ENCODE measurements at regions not wholly inside any gene's neighbourhood (a gene's known extent, or its start where the extent isn't known, plus 50 kb on each side); places are given as distances from the start of the nearest gene placed in this dataset.
"Not testable (repeated sequence)": the region's sequence is repeated elsewhere in the genome, so short reads cannot be mapped to it uniquely, and the experiment has no call there.

- ATAC-seq: no peak
- Histone ChIP-seq H3K27me3 (no peaks in the 10 kb centered on the region), H3K4me1 (no peaks in the 10 kb centered on the region), H3K27ac (no peak overlapping the region), H3K9me3 (peaks cover 0 to 5% (median 0%) of the 10 kb centered on the region in 12 donors), H3K4me3 (no peak overlapping the region), H3K36me3 (no peaks in the 10 kb centered on the region)
- 94 to 97% (median 96%) methylated on average over 70 to 71 of the region's 71 CpGs for WGBS, 4 donors
- DNase-seq: no peak
- intact Hi-C loops (cut with DNase I): no loop called here
- TF ChIP-seq CTCF (IDR thresholded peaks at IDR 0.05) (no peak), POLR2A (IDR thresholded peaks at IDR 0.05) (no peak)
Measured at GRCh38 chr13:18233783-18234299, 947.8 kb downstream of the TUBA3C start.

DNA sequence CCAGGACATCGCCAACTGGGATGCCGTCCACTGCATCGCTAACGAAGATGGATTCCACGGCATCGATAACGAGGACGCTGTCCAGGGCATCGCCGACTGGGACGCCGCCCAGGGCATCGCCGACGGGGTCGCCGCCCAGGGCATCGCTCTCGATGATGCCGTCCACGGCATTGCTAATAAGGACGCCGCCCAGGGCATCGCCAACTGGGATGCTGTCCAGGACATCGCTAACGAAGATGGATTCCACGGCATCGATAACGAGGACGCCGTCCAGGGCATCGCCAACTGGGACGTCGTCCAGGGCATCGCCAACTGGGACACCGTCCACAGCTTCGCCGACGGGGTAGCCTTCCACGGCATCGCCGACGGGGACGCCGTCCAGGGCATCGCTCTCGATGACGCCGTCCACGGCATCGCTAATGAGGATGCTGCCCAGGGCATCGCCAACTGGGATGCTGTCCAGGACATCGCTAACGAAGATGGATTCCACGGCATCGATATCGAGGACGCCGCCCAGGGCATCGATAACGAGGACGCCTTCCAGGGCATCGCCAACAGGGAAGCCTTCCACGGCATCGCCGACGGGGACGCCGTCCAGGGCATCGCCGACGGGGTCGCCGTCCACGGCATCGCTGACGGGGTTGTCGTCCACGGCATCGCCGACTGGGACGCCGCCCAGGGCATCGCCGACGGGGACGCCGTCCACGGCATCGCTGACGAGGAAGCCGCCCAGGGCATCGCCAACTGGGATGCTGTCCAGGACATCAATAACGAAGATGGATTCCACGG is 948.4 kb downstream of the TUBA3C start:
- TF ChIP-seq POLR2A (IDR thresholded peaks at IDR 0.05) (no peak), CTCF (IDR thresholded peaks at IDR 0.05) (no peak)
- no peaks in the 10 kb centered on the region for H3K36me3 ChIP-seq
- H3K27ac ChIP-seq: no peak overlapping the region
- intact Hi-C loops (cut with DNase I): no loop called here
- no peak for ATAC-seq
- H3K27me3 ChIP-seq: no peaks in the 10 kb centered on the region
- H3K4me3 ChIP-seq: no peak overlapping the region
- peaks cover 0 to 5% (median 0%) of the 10 kb centered on the region in 12 donors for H3K9me3 ChIP-seq
- 94 to 96% (median 95%) methylated on average over 95 of the region's 95 CpGs for WGBS, 4 donors
- no peaks in the 10 kb centered on the region for H3K4me1 ChIP-seq
- peak in 1 of 5 donors; percentile 40 for DNase-seq

DNA sequence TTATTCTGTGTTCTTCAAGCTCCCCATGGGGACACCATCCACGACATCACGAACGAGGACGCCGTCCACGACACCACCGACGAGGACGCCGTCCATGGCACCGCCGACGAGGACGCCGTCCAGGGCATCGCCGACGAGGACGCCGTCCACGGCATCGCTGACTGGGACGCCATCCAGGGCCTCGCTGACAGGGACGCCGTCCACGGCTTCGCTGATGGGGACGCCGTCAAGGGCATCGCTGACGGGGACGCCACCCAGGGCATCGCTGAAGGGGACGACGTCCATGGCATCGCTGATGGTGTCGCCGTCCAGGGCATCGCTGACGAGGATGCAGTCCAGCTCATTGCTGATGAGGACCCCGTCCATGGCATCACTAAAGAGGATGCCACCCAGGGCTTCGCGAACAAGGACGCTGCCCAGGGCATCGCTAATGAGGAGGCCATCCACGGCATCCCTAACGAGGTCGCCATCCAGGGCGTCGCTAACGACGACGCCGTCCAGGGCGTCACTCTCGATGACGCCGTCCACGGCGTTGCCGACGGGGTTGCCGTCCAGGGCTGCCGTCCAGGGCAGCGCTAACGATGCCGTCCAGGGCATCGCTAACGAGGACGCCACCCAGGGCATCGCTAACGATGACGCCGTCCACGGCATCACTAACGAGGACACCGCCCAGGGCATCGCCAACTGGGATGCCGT is 949.2 kb downstream of the TUBA3C start:
- H3K27me3 ChIP-seq: no peaks in the 10 kb centered on the region
- DNase-seq: peak in 1 of 5 donors; percentile 40
- H3K27ac ChIP-seq: no peak overlapping the region
- peaks cover 0 to 5% (median 0%) of the 10 kb centered on the region in 12 donors for H3K9me3 ChIP-seq
- H3K4me1 ChIP-seq: no peaks in the 10 kb centered on the region
- WGBS, 4 donors: 93 to 96% (median 94%) methylated on average over 74 to 80 of the region's 80 CpGs
- no peak for ATAC-seq
- H3K36me3 ChIP-seq: no peaks in the 10 kb centered on the region
- intact Hi-C loops (cut with DNase I): no loop called here
- TF ChIP-seq POLR2A (IDR thresholded peaks at IDR 0.05) (no peak), CTCF (IDR thresholded peaks at IDR 0.05) (no peak)
- H3K4me3 ChIP-seq: no peak overlapping the region

GRCh38 chr13:18224411-18224810 is 957.2 kb downstream of the TUBA3C start:
- H3K4me3 ChIP-seq; ATAC-seq; intact Hi-C loops (cut with DNase I); H3K27me3 ChIP-seq; H3K4me1 ChIP-seq; DNase-seq; H3K9me3 ChIP-seq; H3K27ac ChIP-seq; H3K36me3 ChIP-seq: not testable (repeated sequence)
- WGBS, 4 donors: 40 to 55% (median 51%) methylated on average over 3 of the region's 3 CpGs

GRCh38 chr13:18214689-18215088 is 966.9 kb downstream of the TUBA3C start:
- H3K27ac ChIP-seq; H3K4me3 ChIP-seq; H3K27me3 ChIP-seq; H3K36me3 ChIP-seq; DNase-seq; H3K9me3 ChIP-seq; intact Hi-C loops (cut with DNase I); H3K4me1 ChIP-seq: not testable (repeated sequence)
- ATAC-seq: peak; percentile 28 to 61 (median 44)

- intact Hi-C loops (cut with DNase I); H3K27me3 ChIP-seq; H3K36me3 ChIP-seq; H3K27ac ChIP-seq; DNase-seq; H3K9me3 ChIP-seq; H3K4me3 ChIP-seq; H3K4me1 ChIP-seq: not testable (repeated sequence)
- ATAC-seq: peak in 2 of 4 donors; percentile 27 to 44
- WGBS, 4 donors: 51 to 69% (median 62%) methylated on average over 2 of the region's 2 CpGs
Measured at GRCh38 chr13:18213511-18213910, 968.1 kb downstream of the TUBA3C start.

Data from heart left ventricle (tissue), 16 donors.